HepG2 (cell line): ENCODE measurements at regions not wholly inside any gene's neighbourhood (a gene's known extent, or its start where the extent isn't known, plus 50 kb on each side); places are given as distances from the start of the nearest gene placed in this dataset.

Experiments
- ATAC-seq: fragments of 200-7000 bp; cut with Tn5 transposase; 3 replicates; pipeline ENCODE4 v1.9.1; 2020; ENCODE audit warnings: mild to moderate bottlenecking, moderate library complexity
- BruUV-seq: library from RNA; stranded (reverse); fragments of 400-500 nt; replicated peaks from 2 replicates; lab custom pipeline; 2021; lab: Mats Ljungman, UMichigan
- CTCF ChIA-PET: fragments of 300-600 bp; formaldehyde crosslinking; extraction: SDS; loops from one replicate; lab custom pipeline; 2021; ENCODE audit warnings: low total read pairs, inconsistent platforms, low intra/inter-chr PET ratio; lab: Yijun Ruan, JAX
- POLR2A ChIA-PET: fragments of 350-600 bp; sonication (Branson Sonifier 250); formaldehyde crosslinking; loops from one replicate; lab custom pipeline; 2020; ENCODE audit warnings: antibody characterized with exemption, inconsistent platforms; lab: Yijun Ruan, JAX
- DNase-seq: peaks from one replicate; pipeline ENCODE4 v3.0.0-alpha.2; 2015; ENCODE audit warnings: low spot score
- FAIRE-seq: peaks from 3 replicates; lab custom pipeline; 2011; peaks lifted over from hg19 to GRCh38; lab: Jason Lieb, UNC
- H2AFZ ChIP-seq: one replicate; pipeline ENCODE4 v1.6.1; 2011; ENCODE audit warnings: low read length, inconsistent platforms
- H3K27ac ChIP-seq: fragments of 300-600 bp; 3 replicates; pipeline ENCODE4 v1.8.0; 2011; ENCODE audit warnings: mixed run types, mild to moderate bottlenecking, mixed read lengths, low read length, inconsistent platforms; ENCODE audit not compliant: insufficient read depth; ENCODE audit errors: extremely low read length
- H3K27me3 ChIP-seq, 2 experiments: fragments of 200-600 bp in 1 of 2; 2 replicates in 1 of 2; 3 replicates in 1 of 2; pipeline versions ENCODE4 v1.6.0 to v1.8.0; 2011; ENCODE audit warnings: low read length in 2 of 2, mild to moderate bottlenecking in 2 of 2, moderate library complexity in 2 of 2, inconsistent platforms in 1 of 2; ENCODE audit not compliant: insufficient read depth in 2 of 2, control insufficient read depth in 1 of 2
- H3K36me3 ChIP-seq, 2 experiments: fragments of 200-600 bp in 1 of 2; replicated peaks in 1 of 2; 2 replicates in 1 of 2; 3 replicates in 1 of 2; pipeline versions ENCODE4 v1.5.1 to v1.8.0; 2011; ENCODE audit warnings: low read length in 2 of 2, inconsistent platforms in 1 of 2; ENCODE audit not compliant: insufficient read depth in 2 of 2, control insufficient read depth in 1 of 2
- H3K4me1 ChIP-seq: 2 replicates; pipeline ENCODE4 v1.5.1; 2012; ENCODE audit warnings: low read length, inconsistent platforms; ENCODE audit not compliant: insufficient read depth
- H3K4me2 ChIP-seq: 2 replicates; pipeline ENCODE4 v1.6.0; 2011; ENCODE audit warnings: low read depth, low read length, inconsistent platforms
- H3K4me3 ChIP-seq, 3 experiments: fragments of 200-600 bp in 1 of 3; sonication (generic), shearing (Covaris generic) in 1 of 3; replicated peaks in 1 of 3; 2 replicates each; pipeline ENCODE4 v1.5.1; 2011 to 2016; ENCODE audit warnings: low read length in 3 of 3, inconsistent platforms in 2 of 3, low read depth in 2 of 3, mild to moderate bottlenecking in 2 of 3, control low read depth in 1 of 3, mixed read lengths in 1 of 3; ENCODE audit not compliant: insufficient read depth in 1 of 3
- H3K79me2 ChIP-seq: one replicate; pipeline ENCODE4 v1.6.1; 2011; ENCODE audit warnings: low read length, inconsistent platforms; ENCODE audit not compliant: insufficient read depth
- H3K9ac ChIP-seq: 2 replicates; pipeline ENCODE4 v1.6.0; 2011; ENCODE audit warnings: mild to moderate bottlenecking, low read depth, low read length, inconsistent platforms; ENCODE audit not compliant: insufficient read depth
- H3K9me3 ChIP-seq: 2 replicates; pipeline ENCODE4 v1.5.1; 2012; ENCODE audit warnings: mild to moderate bottlenecking, low read length
- H4K20me1 ChIP-seq: 2 replicates; pipeline ENCODE4 v1.6.0; 2011; ENCODE audit warnings: inconsistent platforms, mild to moderate bottlenecking, low read length, moderate library complexity; ENCODE audit not compliant: insufficient read depth
- ATF7 ChIP-seq, 2 experiments: fragments of 450-650 bp in 1 of 2; sonication (generic) in 1 of 2; formaldehyde crosslinking in 1 of 2; IDR thresholded peaks; 2 replicates each; pipeline versions ENCODE4 v1.4.0 to v1.6.1; 2016 to 2020; ENCODE audit warnings: antibody characterized with exemption in 1 of 2, mild to moderate bottlenecking in 1 of 2, missing genetic modification reagents in 1 of 2
- FLYWCH1 ChIP-seq: sonication (generic); formaldehyde crosslinking; IDR thresholded peaks from 2 replicates; pipeline ENCODE4 v1.8.1; 2023; ENCODE audit warnings: mild to moderate bottlenecking, missing genetic modification reagents
- KLF13 ChIP-seq: sonication (generic); formaldehyde crosslinking; IDR thresholded peaks from 2 replicates; pipeline ENCODE4 v1.4.0; 2020; ENCODE audit warnings: mild to moderate bottlenecking, missing genetic modification reagents
- MAFK ChIP-seq, 2 experiments: IDR thresholded peaks in 1 of 2; conservative IDR thresholded peaks in 1 of 2; 2 replicates each; pipeline ENCODE4 v1.6.1; 2011; ENCODE audit warnings: improper control_type of control experiment in 2 of 2, low read length in 2 of 2
- SP5 ChIP-seq: IDR thresholded peaks from 2 replicates; pipeline ENCODE4 v1.6.1; 2016; ENCODE audit warnings: low read depth, borderline replicate concordance
- TGIF2 ChIP-seq: IDR thresholded peaks from 2 replicates; pipeline ENCODE4 v1.6.1; 2016; ENCODE audit warnings: control low read depth, missing compliant biosample characterization
- ZBTB7A ChIP-seq: sonication (generic); formaldehyde crosslinking; IDR thresholded peaks from 2 replicates; pipeline ENCODE4 v1.8.0; 2022; ENCODE audit warnings: mild to moderate bottlenecking, missing genetic modification reagents
- ZNF556 ChIP-seq: sonication (generic); formaldehyde crosslinking; IDR thresholded peaks from 2 replicates; pipeline ENCODE4 v1.4.0; 2020; ENCODE audit warnings: mild to moderate bottlenecking, missing genetic modification reagents, borderline replicate concordance
- ZNF790 ChIP-seq: sonication (generic); formaldehyde crosslinking; IDR thresholded peaks from 2 replicates; pipeline ENCODE4 v1.8.0; 2022; ENCODE audit warnings: missing genetic modification reagents, mild to moderate bottlenecking, borderline replicate concordance
- WGBS: methylation state at CpG from one replicate; pipeline ENCODE4 v1.1.6; 2017; ENCODE audit warnings: low lambda C conversion rate; 5-methylcytosine and 5-hydroxymethylcytosine counted together
- in situ Hi-C: cut with HindIII; loops from 2 replicates; pipeline ENCODE4 v1.10.0; 2017; ENCODE audit warnings: low pct_unique_long_range_greater_than_20kb; ENCODE audit not compliant: extremely low pct_ligation_motif_present
- intact Hi-C: fragments of 100-400 bp; cut with micrococcal nuclease; formaldehyde crosslinking; loops from one replicate; pipeline ENCODE4 v1.10.0; 2022; ENCODE audit not compliant: unreplicated experiment
- TF ChIP-seq, protein P1 (sequence below): IDR thresholded peaks from 2 replicates; pipeline ENCODE4 v1.4.0; 2020; ENCODE audit warnings: mild to moderate bottlenecking, missing genetic modification reagents
- TF ChIP-seq, protein P2 (sequence below): sonication (generic); formaldehyde crosslinking; IDR thresholded peaks from 2 replicates; pipeline ENCODE4 v1.4.0; 2020; ENCODE audit warnings: missing genetic modification reagents
- TF ChIP-seq, protein P3 (sequence below): sonication (generic); formaldehyde crosslinking; IDR thresholded peaks from 2 replicates; pipeline ENCODE4 v1.4.0; 2020; ENCODE audit warnings: missing genetic modification reagents
- TF ChIP-seq, protein P4 (sequence below): fragments of 450-650 bp; IDR thresholded peaks from 2 replicates; pipeline ENCODE4 v1.6.1; 2017; ENCODE audit warnings: mild to moderate bottlenecking

DNA sequence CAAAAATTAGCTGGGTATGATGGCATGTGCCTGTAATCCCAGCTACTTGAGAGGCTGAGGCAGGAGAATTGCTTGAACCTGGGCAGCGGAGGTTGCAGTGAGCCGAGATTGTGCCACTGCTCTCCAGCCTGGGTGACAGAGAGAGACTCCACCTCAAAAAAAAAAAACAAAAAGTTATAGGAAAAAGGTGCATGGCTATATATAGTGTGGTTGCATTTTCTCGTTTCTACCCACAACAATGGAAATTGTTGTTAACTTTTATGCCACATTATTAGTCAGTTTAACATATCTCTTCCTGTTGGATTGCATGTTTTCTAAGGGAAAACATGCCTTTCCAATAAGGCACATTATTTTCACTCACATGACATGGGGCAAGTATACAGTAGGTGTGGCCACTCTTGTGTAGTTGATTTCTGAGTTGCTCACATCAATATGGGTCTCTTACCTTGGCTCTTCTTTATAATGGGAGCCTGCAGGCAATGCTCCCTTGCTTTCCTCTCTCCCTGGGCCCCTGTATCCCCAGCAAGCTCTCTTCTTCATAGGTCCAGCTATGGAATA, 610.0 kb downstream of the RNF144A start:
- no peak for DNase-seq
- no peaks in the 10 kb centered on the region for H3K4me1 ChIP-seq
- no peak overlapping the region for H2AFZ ChIP-seq
- H3K9ac ChIP-seq = no peak overlapping the region
- no peak for FAIRE-seq
- 5% methylated on average over 3 of the region's 3 CpGs for WGBS
- H3K9me3 ChIP-seq = peaks cover 37% of the 10 kb centered on the region
- intact Hi-C loops (no loop called here), in situ Hi-C loops (no loop called here)
- POLR2A ChIA-PET = no interaction called here
- no peaks in the 10 kb centered on the region for H3K27me3 ChIP-seq
- CTCF ChIA-PET = no interaction called here
- no peak overlapping the region for H3K27ac ChIP-seq
- BruUV-seq = no TSS peak
- H3K79me2 ChIP-seq = no peaks in the 10 kb centered on the region
- no peak overlapping the region for H3K4me2 ChIP-seq
- ATAC-seq = no peak
- no peaks in the 10 kb centered on the region for H3K36me3 ChIP-seq
- no peak overlapping the region for H3K4me3 ChIP-seq
- H4K20me1 ChIP-seq = no peaks in the 10 kb centered on the region
- no peak for TF ChIP-seq ZNF790 (CRISPR knock-in tag)
- no peak for TF ChIP-seq SP5 (CRISPR knock-in tag)
- TF ChIP-seq TGIF2 = no peak
- TF ChIP-seq, protein P1, sequence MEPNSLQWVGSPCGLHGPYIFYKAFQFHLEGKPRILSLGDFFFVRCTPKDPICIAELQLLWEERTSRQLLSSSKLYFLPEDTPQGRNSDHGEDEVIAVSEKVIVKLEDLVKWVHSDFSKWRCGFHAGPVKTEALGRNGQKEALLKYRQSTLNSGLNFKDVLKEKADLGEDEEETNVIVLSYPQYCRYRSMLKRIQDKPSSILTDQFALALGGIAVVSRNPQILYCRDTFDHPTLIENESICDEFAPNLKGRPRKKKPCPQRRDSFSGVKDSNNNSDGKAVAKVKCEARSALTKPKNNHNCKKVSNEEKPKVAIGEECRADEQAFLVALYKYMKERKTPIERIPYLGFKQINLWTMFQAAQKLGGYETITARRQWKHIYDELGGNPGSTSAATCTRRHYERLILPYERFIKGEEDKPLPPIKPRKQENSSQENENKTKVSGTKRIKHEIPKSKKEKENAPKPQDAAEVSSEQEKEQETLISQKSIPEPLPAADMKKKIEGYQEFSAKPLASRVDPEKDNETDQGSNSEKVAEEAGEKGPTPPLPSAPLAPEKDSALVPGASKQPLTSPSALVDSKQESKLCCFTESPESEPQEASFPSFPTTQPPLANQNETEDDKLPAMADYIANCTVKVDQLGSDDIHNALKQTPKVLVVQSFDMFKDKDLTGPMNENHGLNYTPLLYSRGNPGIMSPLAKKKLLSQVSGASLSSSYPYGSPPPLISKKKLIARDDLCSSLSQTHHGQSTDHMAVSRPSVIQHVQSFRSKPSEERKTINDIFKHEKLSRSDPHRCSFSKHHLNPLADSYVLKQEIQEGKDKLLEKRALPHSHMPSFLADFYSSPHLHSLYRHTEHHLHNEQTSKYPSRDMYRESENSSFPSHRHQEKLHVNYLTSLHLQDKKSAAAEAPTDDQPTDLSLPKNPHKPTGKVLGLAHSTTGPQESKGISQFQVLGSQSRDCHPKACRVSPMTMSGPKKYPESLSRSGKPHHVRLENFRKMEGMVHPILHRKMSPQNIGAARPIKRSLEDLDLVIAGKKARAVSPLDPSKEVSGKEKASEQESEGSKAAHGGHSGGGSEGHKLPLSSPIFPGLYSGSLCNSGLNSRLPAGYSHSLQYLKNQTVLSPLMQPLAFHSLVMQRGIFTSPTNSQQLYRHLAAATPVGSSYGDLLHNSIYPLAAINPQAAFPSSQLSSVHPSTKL (CRISPR knock-in tag) = no peak
- no peak for TF ChIP-seq ZNF556 (CRISPR knock-in tag)
- no peak for TF ChIP-seq ATF7 (IDR thresholded peaks at IDR 0.05)
- TF ChIP-seq ATF7 (CRISPR knock-in tag; IDR thresholded peaks at IDR 0.05) = no peak
- TF ChIP-seq, protein P2, sequence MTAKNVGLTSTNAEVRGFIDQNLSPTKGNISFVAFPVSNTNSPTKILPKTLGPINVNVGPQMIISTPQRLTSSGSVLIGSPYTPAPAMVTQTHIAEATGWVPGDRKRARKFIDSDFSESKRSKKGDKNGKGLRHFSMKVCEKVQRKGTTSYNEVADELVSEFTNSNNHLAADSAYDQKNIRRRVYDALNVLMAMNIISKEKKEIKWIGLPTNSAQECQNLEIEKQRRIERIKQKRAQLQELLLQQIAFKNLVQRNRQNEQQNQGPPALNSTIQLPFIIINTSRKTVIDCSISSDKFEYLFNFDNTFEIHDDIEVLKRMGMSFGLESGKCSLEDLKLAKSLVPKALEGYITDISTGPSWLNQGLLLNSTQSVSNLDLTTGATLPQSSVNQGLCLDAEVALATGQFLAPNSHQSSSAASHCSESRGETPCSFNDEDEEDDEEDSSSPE (CRISPR knock-in tag) = no peak
- TF ChIP-seq FLYWCH1 (CRISPR knock-in tag) = no peak
- TF ChIP-seq, protein P3, sequence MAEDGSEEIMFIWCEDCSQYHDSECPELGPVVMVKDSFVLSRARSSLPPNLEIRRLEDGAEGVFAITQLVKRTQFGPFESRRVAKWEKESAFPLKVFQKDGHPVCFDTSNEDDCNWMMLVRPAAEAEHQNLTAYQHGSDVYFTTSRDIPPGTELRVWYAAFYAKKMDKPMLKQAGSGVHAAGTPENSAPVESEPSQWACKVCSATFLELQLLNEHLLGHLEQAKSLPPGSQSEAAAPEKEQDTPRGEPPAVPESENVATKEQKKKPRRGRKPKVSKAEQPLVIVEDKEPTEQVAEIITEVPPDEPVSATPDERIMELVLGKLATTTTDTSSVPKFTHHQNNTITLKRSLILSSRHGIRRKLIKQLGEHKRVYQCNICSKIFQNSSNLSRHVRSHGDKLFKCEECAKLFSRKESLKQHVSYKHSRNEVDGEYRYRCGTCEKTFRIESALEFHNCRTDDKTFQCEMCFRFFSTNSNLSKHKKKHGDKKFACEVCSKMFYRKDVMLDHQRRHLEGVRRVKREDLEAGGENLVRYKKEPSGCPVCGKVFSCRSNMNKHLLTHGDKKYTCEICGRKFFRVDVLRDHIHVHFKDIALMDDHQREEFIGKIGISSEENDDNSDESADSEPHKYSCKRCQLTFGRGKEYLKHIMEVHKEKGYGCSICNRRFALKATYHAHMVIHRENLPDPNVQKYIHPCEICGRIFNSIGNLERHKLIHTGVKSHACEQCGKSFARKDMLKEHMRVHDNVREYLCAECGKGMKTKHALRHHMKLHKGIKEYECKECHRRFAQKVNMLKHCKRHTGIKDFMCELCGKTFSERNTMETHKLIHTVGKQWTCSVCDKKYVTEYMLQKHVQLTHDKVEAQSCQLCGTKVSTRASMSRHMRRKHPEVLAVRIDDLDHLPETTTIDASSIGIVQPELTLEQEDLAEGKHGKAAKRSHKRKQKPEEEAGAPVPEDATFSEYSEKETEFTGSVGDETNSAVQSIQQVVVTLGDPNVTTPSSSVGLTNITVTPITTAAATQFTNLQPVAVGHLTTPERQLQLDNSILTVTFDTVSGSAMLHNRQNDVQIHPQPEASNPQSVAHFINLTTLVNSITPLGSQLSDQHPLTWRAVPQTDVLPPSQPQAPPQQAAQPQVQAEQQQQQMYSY = no peak
- no peak for TF ChIP-seq MAFK (conservative IDR thresholded peaks at IDR 0.05 in 1 of 2, IDR thresholded peaks at IDR 0.05 in 1 of 2; ENCODE audit: low read length in 2 of 2)
- TF ChIP-seq ZBTB7A (CRISPR knock-in tag) = no peak
- TF ChIP-seq KLF13 = no peak
- TF ChIP-seq, protein P4, sequence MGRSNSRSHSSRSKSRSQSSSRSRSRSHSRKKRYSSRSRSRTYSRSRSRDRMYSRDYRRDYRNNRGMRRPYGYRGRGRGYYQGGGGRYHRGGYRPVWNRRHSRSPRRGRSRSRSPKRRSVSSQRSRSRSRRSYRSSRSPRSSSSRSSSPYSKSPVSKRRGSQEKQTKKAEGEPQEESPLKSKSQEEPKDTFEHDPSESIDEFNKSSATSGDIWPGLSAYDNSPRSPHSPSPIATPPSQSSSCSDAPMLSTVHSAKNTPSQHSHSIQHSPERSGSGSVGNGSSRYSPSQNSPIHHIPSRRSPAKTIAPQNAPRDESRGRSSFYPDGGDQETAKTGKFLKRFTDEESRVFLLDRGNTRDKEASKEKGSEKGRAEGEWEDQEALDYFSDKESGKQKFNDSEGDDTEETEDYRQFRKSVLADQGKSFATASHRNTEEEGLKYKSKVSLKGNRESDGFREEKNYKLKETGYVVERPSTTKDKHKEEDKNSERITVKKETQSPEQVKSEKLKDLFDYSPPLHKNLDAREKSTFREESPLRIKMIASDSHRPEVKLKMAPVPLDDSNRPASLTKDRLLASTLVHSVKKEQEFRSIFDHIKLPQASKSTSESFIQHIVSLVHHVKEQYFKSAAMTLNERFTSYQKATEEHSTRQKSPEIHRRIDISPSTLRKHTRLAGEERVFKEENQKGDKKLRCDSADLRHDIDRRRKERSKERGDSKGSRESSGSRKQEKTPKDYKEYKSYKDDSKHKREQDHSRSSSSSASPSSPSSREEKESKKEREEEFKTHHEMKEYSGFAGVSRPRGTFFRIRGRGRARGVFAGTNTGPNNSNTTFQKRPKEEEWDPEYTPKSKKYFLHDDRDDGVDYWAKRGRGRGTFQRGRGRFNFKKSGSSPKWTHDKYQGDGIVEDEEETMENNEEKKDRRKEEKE = no peak
